A673 (cell line): ENCODE measurements at regions not wholly inside any gene's neighbourhood (a gene's known extent, or its start where the extent isn't known, plus 50 kb on each side); places are given as distances from the start of the nearest gene placed in this dataset.

ENCODE experiments used
- CTCF ChIP-seq: fragments of 300-800, 200-600 bp; sonication (generic); conservative IDR thresholded peaks from 2 replicates; pipeline ENCODE4 v1.5.1; 2017; ENCODE audit warnings: low read depth, mild to moderate bottlenecking, antibody characterized with exemption, low read length, moderate library complexity, mixed read lengths
- EZH2 ChIP-seq: fragments of 200-600 bp; sonication (generic); IDR thresholded peaks from 2 replicates; pipeline ENCODE4 v1.6.1; 2017; ENCODE audit warnings: borderline replicate concordance, low read depth, mild to moderate bottlenecking, mixed read lengths, antibody characterized with exemption, low read length; ENCODE audit not compliant: poor library complexity, severe bottlenecking

- TF ChIP-seq CTCF = no peak
- TF ChIP-seq EZH2 = no peak
Observed at GRCh38 chr6:168724669-168725570, 283.9 kb downstream of the SMOC2 start.
